IMR-90 (cell line): ENCODE measurements at regions not wholly inside any gene's neighbourhood (a gene's known extent, or its start where the extent isn't known, plus 50 kb on each side); places are given as distances from the start of the nearest gene placed in this dataset.

Experiments used
- ATAC-seq: fragments of 200-7000 bp; cut with Tn5 transposase; 2 replicates; pipeline ENCODE4 v1.9.1; 2020; ENCODE audit warnings: low read depth, mild to moderate bottlenecking, moderate library complexity
- BruUV-seq: library from RNA; stranded (reverse); fragments of 400-500 nt; replicated peaks from 2 replicates; lab custom pipeline; 2021; lab: Mats Ljungman, UMichigan
- CTCF ChIA-PET: fragments of 300-600 bp; formaldehyde crosslinking; extraction: SDS; loops from one replicate; lab custom pipeline; 2021; ENCODE audit warnings: antibody characterized with exemption; lab: Yijun Ruan, JAX
- POLR2A ChIA-PET: fragments of 300-600 bp; sonication (Branson Sonifier 250); formaldehyde crosslinking; loops from one replicate; lab custom pipeline; 2022; ENCODE audit warnings: antibody characterized with exemption; ENCODE audit not compliant: unreplicated experiment; lab: Charles Lee
- DNase-seq: peaks from one replicate; pipeline ENCODE4 v3.0.0; 2013
- H2AFZ ChIP-seq: replicated peaks from 2 replicates; pipeline ENCODE3; 2013; ENCODE audit warnings: low read length, mild to moderate bottlenecking; ENCODE audit not compliant: poor library complexity
- H2AK5ac ChIP-seq: 2 replicates; pipeline ENCODE4 v1.6.1; 2013; ENCODE audit warnings: low read depth, low read length, inconsistent platforms
- H2AK9ac ChIP-seq: replicated peaks from 2 replicates; pipeline ENCODE3; 2013; ENCODE audit warnings: mild to moderate bottlenecking, low read depth, low read length, moderate library complexity; ENCODE audit not compliant: poor library complexity
- H2BK120ac ChIP-seq: 2 replicates; pipeline ENCODE4 v1.6.1; 2013; ENCODE audit warnings: low read depth, low read length, inconsistent platforms
- H2BK15ac ChIP-seq: 3 replicates; pipeline ENCODE4 v1.6.1; 2013; ENCODE audit warnings: low read depth, low read length, inconsistent platforms
- H2BK20ac ChIP-seq: 2 replicates; pipeline ENCODE4 v1.6.1; 2013; ENCODE audit warnings: low read depth, mild to moderate bottlenecking, inconsistent platforms, low read length, moderate library complexity
- H2BK5ac ChIP-seq: 2 replicates; pipeline ENCODE4 v1.6.1; 2013; ENCODE audit warnings: mild to moderate bottlenecking, low read depth, low read length, inconsistent platforms; ENCODE audit not compliant: poor library complexity, severe bottlenecking
- H3K14ac ChIP-seq: replicated peaks from 2 replicates; pipeline ENCODE4 v1.6.1; 2013; ENCODE audit warnings: low read depth, low read length, inconsistent platforms
- H3K18ac ChIP-seq: 2 replicates; pipeline ENCODE4 v1.6.1; 2013; ENCODE audit warnings: low read depth, low read length, control low read depth
- H3K23ac ChIP-seq: 2 replicates; pipeline ENCODE4 v1.6.1; 2013; ENCODE audit warnings: low read depth, low read length, inconsistent platforms
- H3K27ac ChIP-seq: 2 replicates; pipeline ENCODE4 v1.5.1; 2013; ENCODE audit warnings: mild to moderate bottlenecking, control low read depth, low read length; ENCODE audit not compliant: insufficient read depth
- H3K27me3 ChIP-seq: 2 replicates; pipeline ENCODE4 v1.6.1; 2013; ENCODE audit warnings: low read length; ENCODE audit not compliant: control insufficient read depth, insufficient read depth
- H3K36me3 ChIP-seq: 2 replicates; pipeline ENCODE4 v1.6.1; 2013; ENCODE audit warnings: low read length, mixed read lengths; ENCODE audit not compliant: control insufficient read depth, insufficient read depth
- H3K4ac ChIP-seq: 2 replicates; pipeline ENCODE4 v1.6.1; 2013; ENCODE audit warnings: low read depth, low read length, inconsistent platforms
- H3K4me1 ChIP-seq: 2 replicates; pipeline ENCODE4 v1.6.1; 2013; ENCODE audit warnings: low read length, mixed read lengths; ENCODE audit not compliant: control insufficient read depth, insufficient read depth
- H3K4me2 ChIP-seq: 2 replicates; pipeline ENCODE4 v1.6.1; 2013; ENCODE audit warnings: low read depth, mild to moderate bottlenecking, control low read depth, low read length, moderate library complexity
- H3K4me3 ChIP-seq: 2 replicates; pipeline ENCODE4 v1.5.1; 2013; ENCODE audit warnings: low read depth, mild to moderate bottlenecking, control low read depth, low read length, moderate library complexity; ENCODE audit not compliant: insufficient read depth
- H3K56ac ChIP-seq: 2 replicates; pipeline ENCODE4 v1.6.1; 2013; ENCODE audit warnings: low read length, inconsistent platforms; ENCODE audit not compliant: insufficient read depth; ENCODE audit errors: extremely low read depth
- H3K79me1 ChIP-seq, 2 experiments: 2 replicates each; pipeline ENCODE4 v1.6.1; 2013; ENCODE audit warnings: low read length in 2 of 2, inconsistent platforms in 1 of 2, low read depth in 1 of 2
- H3K9ac ChIP-seq: 2 replicates; pipeline ENCODE4 v1.6.1; 2013; ENCODE audit warnings: low read depth, low read length, control low read depth
- H3K9me1 ChIP-seq: 2 replicates; pipeline ENCODE4 v1.6.1; 2013; ENCODE audit warnings: low read length, inconsistent platforms; ENCODE audit not compliant: insufficient read depth
- H3K9me3 ChIP-seq: 2 replicates; pipeline ENCODE4 v1.6.1; 2013; ENCODE audit warnings: low read length; ENCODE audit not compliant: control insufficient read depth, insufficient read depth
- H4K20me1 ChIP-seq: 2 replicates; pipeline ENCODE4 v1.6.1; 2013; ENCODE audit warnings: low read length, inconsistent platforms; ENCODE audit not compliant: insufficient read depth
- H4K5ac ChIP-seq: 2 replicates; pipeline ENCODE4 v1.6.1; 2013; ENCODE audit warnings: mild to moderate bottlenecking, low read depth, low read length, control low read depth
- H4K8ac ChIP-seq, 2 experiments: 2 replicates each; pipeline ENCODE4 v1.6.1; 2013; ENCODE audit warnings: low read depth in 2 of 2, low read length in 2 of 2, control low read depth in 1 of 2, inconsistent platforms in 1 of 2
- H4K91ac ChIP-seq: 2 replicates; pipeline ENCODE4 v1.6.1; 2013; ENCODE audit warnings: low read depth, low read length, inconsistent platforms; ENCODE audit not compliant: insufficient read depth
- BHLHE40 ChIP-seq: fragments of 150-350 bp; IDR thresholded peaks from 2 replicates; pipeline ENCODE4 v1.6.1; 2016; ENCODE audit warnings: mild to moderate bottlenecking, low read depth, low read length
- CEBPB ChIP-seq: IDR thresholded peaks from 2 replicates; pipeline ENCODE4 v1.6.1; 2012; ENCODE audit warnings: low read depth, low read length, improper control_type of control experiment
- CHD1 ChIP-seq: IDR thresholded peaks from 2 replicates; pipeline ENCODE4 v1.6.1; 2012; ENCODE audit warnings: low read depth, low read length, improper control_type of control experiment
- CTCF ChIP-seq: conservative IDR thresholded peaks from 2 replicates; pipeline ENCODE4 v1.5.1; 2012; ENCODE audit warnings: mild to moderate bottlenecking, low read depth, low read length, improper control_type of control experiment
- ELK1 ChIP-seq: fragments of 150-350 bp; IDR thresholded peaks from 2 replicates; pipeline ENCODE4 v1.6.1; 2016; ENCODE audit warnings: low read depth, mild to moderate bottlenecking, low read length, moderate library complexity, borderline replicate concordance
- FOS ChIP-seq: fragments of 150-350 bp; IDR thresholded peaks from 2 replicates; pipeline ENCODE4 v1.6.1; 2016; ENCODE audit warnings: low read depth, low read length
- MAFK ChIP-seq: IDR thresholded peaks from 2 replicates; pipeline ENCODE4 v1.6.1; 2012; ENCODE audit warnings: low read depth, low read length, improper control_type of control experiment
- MAZ ChIP-seq: IDR thresholded peaks from 2 replicates; pipeline ENCODE4 v1.6.1; 2012; ENCODE audit warnings: low read depth, mild to moderate bottlenecking, low read length, improper control_type of control experiment, moderate library complexity, borderline replicate concordance
- MXI1 ChIP-seq: IDR thresholded peaks from 2 replicates; pipeline ENCODE4 v1.6.1; 2012; ENCODE audit warnings: low read depth, mild to moderate bottlenecking, low read length, moderate library complexity, borderline replicate concordance
- NFE2L2 ChIP-seq: fragments of 150-350 bp; IDR thresholded peaks from 2 replicates; pipeline ENCODE4 v1.6.1; 2016; ENCODE audit warnings: low read depth, mild to moderate bottlenecking, low read length
- POLR2A ChIP-seq: IDR thresholded peaks from 2 replicates; pipeline ENCODE4 v1.6.1; 2012; ENCODE audit warnings: mild to moderate bottlenecking, low read depth, low read length
- RAD21 ChIP-seq: IDR thresholded peaks from 2 replicates; pipeline ENCODE4 v1.6.1; 2012; ENCODE audit warnings: low read length, improper control_type of control experiment
- RCOR1 ChIP-seq: IDR thresholded peaks from 2 replicates; pipeline ENCODE4 v1.6.1; 2012; ENCODE audit warnings: mild to moderate bottlenecking, low read length, improper control_type of control experiment; ENCODE audit not compliant: insufficient replicate concordance
- RFX5 ChIP-seq: IDR thresholded peaks from 2 replicates; pipeline ENCODE4 v1.8.0; 2012; ENCODE audit warnings: low read depth, mild to moderate bottlenecking, low read length, moderate library complexity
- SMC3 ChIP-seq: fragments of 150-350 bp; IDR thresholded peaks from 2 replicates; pipeline ENCODE4 v1.6.1; 2016; ENCODE audit warnings: low read depth, mild to moderate bottlenecking, antibody characterized with exemption, low read length, moderate library complexity
- USF2 ChIP-seq: fragments of 150-350 bp; IDR thresholded peaks from 2 replicates; pipeline ENCODE4 v1.6.1; 2017; ENCODE audit warnings: mild to moderate bottlenecking, antibody characterized with exemption, low read length, low read depth
- WGBS, 2 experiments: methylation state at CpG; one replicate each; pipeline versions ENCODE4 v1.1.5 to v1.1.7; 2013; ENCODE audit warnings: missing lambda C conversion rate in 2 of 2; ENCODE audit not compliant: insufficient read length in 1 of 2; ENCODE audit errors: extremely low coverage in 2 of 2; 5-methylcytosine and 5-hydroxymethylcytosine counted together
- dilution Hi-C: fragments of 300-500 bp; cut with HindIII; formaldehyde crosslinking; loops from one replicate; pipeline ENCODE4 v1.14.3; 2018; ENCODE audit warnings: low sequenced_read_pairs; ENCODE audit not compliant: unreplicated experiment
- in situ Hi-C: fragments of 300-500 bp; cut with MboI; formaldehyde crosslinking; loops from 3 replicates; pipeline ENCODE4 v1.14.3; 2019; ENCODE audit warnings: low sequenced_read_pairs, inconsistent platforms, mixed read lengths
- intact Hi-C: fragments of 100-400 bp; cut with micrococcal nuclease; formaldehyde crosslinking; loops from 2 replicates; pipeline ENCODE4 v1.10.0; 2022

GRCh38 chr12:67748743-67749040 is 100.1 kb downstream of the DYRK2 start:
- Histone ChIP-seq H3K9me1 (peaks cover 8% of the 10 kb centered on the region), H4K5ac (no peak overlapping the region), H3K4me3 (no peak overlapping the region), H2AFZ (no peak overlapping the region), H2BK20ac (no peak overlapping the region; the same call in 1 of the 2 replicates), H3K36me3 (no peaks in the 10 kb centered on the region), H3K27ac (no peak overlapping the region), H4K20me1 (no peaks in the 10 kb centered on the region), H4K91ac (no peak overlapping the region), H3K79me1 (no peaks in the 10 kb centered on the region), H2BK15ac (no peak overlapping the region), H2BK5ac (no peak overlapping the region), H2BK120ac (no peak overlapping the region; the same call in 1 of the 2 replicates), H3K4me2 (peak overlapping the region; percentile 46; the same call in 1 of the 2 replicates), H3K18ac (peak overlapping the region; percentile 46; the same call in 1 of the 2 replicates), H2AK5ac (0 out of 2 replicates have a peak overlapping the region, but pooled peaks have one; percentile 2), H3K27me3 (no peaks in the 10 kb centered on the region), H3K9ac (no peak overlapping the region), H3K23ac (no peak overlapping the region), H3K56ac (no peak overlapping the region), H3K4me1 (peaks cover 9% of the 10 kb centered on the region), H3K9me3 (no peaks in the 10 kb centered on the region), H3K4ac (peak overlapping the region; percentile 4; the same call in 1 of the 2 replicates), H2AK9ac (no peak overlapping the region), H3K14ac (no peak overlapping the region), H4K8ac (no peak overlapping the region)
- peak; percentile 33 for DNase-seq
- WGBS, 2 experiments, result no CpG with 5 or more reads among the region's 1 CpG
- POLR2A ChIA-PET, result no interaction called here
- TF ChIP-seq FOS (no peak), RFX5 (no peak), ELK1 (no peak), CEBPB (no peak), USF2 (no peak), MXI1 (no peak), NFE2L2 (no peak), BHLHE40 (no peak), CHD1 (no peak), MAZ (no peak), SMC3 (no peak), CTCF (no peak), RCOR1 (no peak), POLR2A (no peak), RAD21 (no peak), MAFK (no peak)
- no TSS peak for BruUV-seq
- ATAC-seq, result no peak
- intact Hi-C loops, result loop anchor here (5.0 kb wide), 2 partner anchors 36 to 51 kb away; no protein-coding TSS in a partner anchor
- CTCF ChIA-PET, result no interaction called here
- dilution Hi-C loops, result no loop called here
- in situ Hi-C loops, result no loop called here
